AG10803 (cell line): ENCODE measurements at regions not wholly inside any gene's neighbourhood (a gene's known extent, or its start where the extent isn't known, plus 50 kb on each side); places are given as distances from the start of the nearest gene placed in this dataset.

Source experiments
- DNase-seq: peaks from one replicate; pipeline ENCODE4 v3.0.0; 2010; ENCODE audit warnings: low read depth
- H3K4me3 ChIP-seq: 2 replicates; pipeline ENCODE4 v1.5.1; 2011; ENCODE audit warnings: mild to moderate bottlenecking, low read length, control low read depth
- CTCF ChIP-seq: conservative IDR thresholded peaks from 2 replicates; pipeline ENCODE4 v1.5.1; 2011; ENCODE audit warnings: mild to moderate bottlenecking, low read length, control low read depth, inconsistent platforms

DNA sequence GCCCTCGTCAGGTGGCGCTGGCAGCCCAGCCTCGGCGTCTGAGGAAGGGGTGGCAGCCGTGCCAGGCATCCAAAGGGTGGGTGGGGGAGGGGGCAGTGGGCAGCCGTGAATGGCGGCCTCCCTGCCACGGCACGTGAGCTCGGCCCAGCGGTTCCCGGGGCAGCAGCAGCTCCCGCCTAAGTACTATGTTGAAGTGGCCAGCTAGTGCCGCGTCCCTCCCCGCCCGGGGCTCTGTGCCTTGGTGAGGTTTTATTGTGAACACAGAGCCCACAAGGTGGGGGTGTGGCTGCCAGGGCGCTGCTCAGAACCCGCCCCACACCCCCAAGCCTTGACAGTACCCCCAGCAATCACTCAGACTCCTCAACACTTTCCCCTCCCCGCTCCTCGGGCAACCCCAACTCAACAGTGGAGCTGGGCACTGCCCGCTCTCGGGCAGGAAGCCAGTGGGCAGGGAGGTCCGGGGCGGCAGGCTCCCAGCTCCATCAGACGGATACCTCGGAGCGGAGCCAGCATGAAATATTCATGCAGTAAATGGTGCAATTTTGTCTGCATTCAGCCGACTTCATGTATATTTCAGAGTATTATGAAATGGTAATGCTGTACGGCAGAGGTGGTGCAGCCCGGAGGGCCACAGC, 80.4 kb downstream of the ENGASE start:
- TF ChIP-seq CTCF: no peak
- DNase-seq: no peak
- no peak overlapping the region for H3K4me3 ChIP-seq

- no peak overlapping the region for H3K4me3 ChIP-seq
- TF ChIP-seq CTCF: no peak
- DNase-seq: no peak
Observed at GRCh38 chr17:79154446-79154845, 79.8 kb downstream of the ENGASE start.

- TF ChIP-seq CTCF: no peak
- H3K4me3 ChIP-seq: no peak overlapping the region
- no peak for DNase-seq
Observed at GRCh38 chr17:79153367-79154130, 78.9 kb downstream of the ENGASE start.

GRCh38 chr17:79152636-79153035, 78.0 kb downstream of the ENGASE start:
- H3K4me3 ChIP-seq: no peak overlapping the region
- no peak for TF ChIP-seq CTCF
- no peak for DNase-seq

GRCh38 chr17:79152110-79152509, 77.5 kb downstream of the ENGASE start:
- no peak overlapping the region for H3K4me3 ChIP-seq
- no peak for TF ChIP-seq CTCF
- DNase-seq: no peak

DNA sequence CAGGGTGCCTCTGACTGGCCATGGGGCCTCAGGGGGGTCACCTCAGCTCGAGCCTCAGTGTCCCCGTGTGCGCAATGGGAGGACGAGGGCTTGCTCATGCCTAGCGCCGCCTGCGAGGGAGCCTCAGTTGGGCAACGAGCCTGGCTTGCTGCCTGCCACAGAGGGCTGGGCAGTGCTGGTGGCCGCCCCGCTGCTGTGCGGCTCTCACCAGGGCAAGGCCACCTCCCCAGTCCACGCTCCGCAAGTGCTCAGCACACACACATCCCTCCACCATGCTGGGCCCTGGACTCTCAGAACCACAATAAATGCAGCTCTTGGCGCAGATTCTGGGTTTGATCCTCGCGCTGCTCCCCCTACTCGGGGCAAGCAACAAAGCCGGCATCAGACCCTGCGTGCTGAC, 76.2 kb downstream of the ENGASE start:
- no peak for TF ChIP-seq CTCF
- H3K4me3 ChIP-seq: no peak overlapping the region
- DNase-seq: no peak
